ENCODE measurements at regions not wholly inside any gene's neighbourhood (a gene's known extent, or its start where the extent isn't known, plus 50 kb on each side); places are given as distances from the start of the nearest gene placed in this dataset.

GRCh38 chr2:237154884-237155851, 69.5 kb downstream of the COPS8 start:
- H3K4me1 ChIP-seq, result no peaks in the 10 kb centered on the region
- H3K4me3 ChIP-seq, result no peak overlapping the region
- DNase-seq (ENCODE audit: low read depth in 1 of 2, low spot score in 1 of 2) (no peak), FAIRE-seq (no peak), ATAC-seq (peak in 1 of 2 experiments; percentile 19; a peak in 2 of 6 replicates)
- POLR2A ChIA-PET, result no interaction called here
- H3K9me3 ChIP-seq, result no peaks in the 10 kb centered on the region
- TF ChIP-seq JUNB (IDR thresholded peaks at IDR 0.05), result no peak
- TF ChIP-seq POLR2A (IDR thresholded peaks at IDR 0.05; ENCODE audit: low read length), result no peak
- TF ChIP-seq CHD2 (IDR thresholded peaks at IDR 0.05; ENCODE audit: low read length, partially characterized antibody), result no peak
- TF ChIP-seq USF2 (IDR thresholded peaks at IDR 0.05), result no peak
- no peak for TF ChIP-seq HOXA7 (CRISPR knock-in tag; IDR thresholded peaks at IDR 0.05)
- TF ChIP-seq ATOH8 (CRISPR knock-in tag; IDR thresholded peaks at IDR 0.05; ENCODE audit: low read depth), result no peak
- TF ChIP-seq BHLHE40 (IDR thresholded peaks at IDR 0.05; ENCODE audit: low read depth, low read length), result no peak
- no peak for TF ChIP-seq BCL3 (IDR thresholded peaks at IDR 0.05)
- TF ChIP-seq POLR2AphosphoS2 (conservative IDR thresholded peaks at IDR 0.05; ENCODE audit: low read length), result no peak
- TF ChIP-seq KDM1A (IDR thresholded peaks at IDR 0.05; ENCODE audit: low read depth), result no peak
- no peak for TF ChIP-seq EP300 (IDR thresholded peaks at IDR 0.05)
- TF ChIP-seq MAX (IDR thresholded peaks at IDR 0.05), result no peak
- TF ChIP-seq NFE2L2 (conservative IDR thresholded peaks at IDR 0.05; ENCODE audit: low read length), result no peak
- no peak for TF ChIP-seq FOXS1 (CRISPR knock-in tag; IDR thresholded peaks at IDR 0.05)
- no peak for TF ChIP-seq NPAS2 (CRISPR knock-in tag; IDR thresholded peaks at IDR 0.05; ENCODE audit: borderline replicate concordance)
- no peak for TF ChIP-seq HEYL (CRISPR knock-in tag; IDR thresholded peaks at IDR 0.05)
- TF ChIP-seq TFCP2L1 (CRISPR knock-in tag; IDR thresholded peaks at IDR 0.05), result no peak
- no peak for TF ChIP-seq HOXB5 (CRISPR knock-in tag; IDR thresholded peaks at IDR 0.05)
- no peak for TF ChIP-seq HOXB13 (CRISPR knock-in tag; IDR thresholded peaks at IDR 0.05; ENCODE audit: low read depth)
- no peak for TF ChIP-seq SMC3 (IDR thresholded peaks at IDR 0.05)
- 73% methylated on average over 11 of the region's 11 CpGs for WGBS (ENCODE audit: missing lambda C conversion rate)
- CTCF ChIA-PET, result interaction anchor here (0.6 to 3.0 kb wide), 23 partner anchors 11 to 424 kb away, joined by 3 to 23 read pairs (median 5); no protein-coding TSS in a partner anchor
- no peak overlapping the region for H3K4me2 ChIP-seq
- H3K27ac ChIP-seq, result peak overlapping the region; percentile 21; a peak in 3 of 6 replicates

- ATAC-seq, result no peak
- no peaks in the 10 kb centered on the region for H3K4me1 ChIP-seq
- FAIRE-seq, result no peak
- CTCF ChIA-PET, result interaction anchor here (0.7 to 2.4 kb wide), 6 partner anchors 9 to 416 kb away, joined by 3 to 12 read pairs (median 4); no protein-coding TSS in a partner anchor
- no peak for DNase-seq (ENCODE audit: low read depth in 1 of 2, low spot score in 1 of 2)
- H3K9me3 ChIP-seq, result no peaks in the 10 kb centered on the region
- WGBS (ENCODE audit: missing lambda C conversion rate), result 85% methylated on average over 30 of the region's 30 CpGs
- POLR2A ChIA-PET, result no interaction called here
- TF ChIP-seq E2F6 (IDR thresholded peaks at IDR 0.05; ENCODE audit: borderline replicate concordance, low read depth) (no peak), KDM5A (IDR thresholded peaks at IDR 0.05) (no peak), NR3C1 (IDR thresholded peaks at IDR 0.05) (no peak), HOXA7 (CRISPR knock-in tag; IDR thresholded peaks at IDR 0.05) (no peak), FOSL2 (IDR thresholded peaks at IDR 0.05) (no peak), FOSL2 (CRISPR knock-in tag; IDR thresholded peaks at IDR 0.05) (no peak), NFE2L2 (conservative IDR thresholded peaks at IDR 0.05; ENCODE audit: low read length) (no peak)
- H3K27ac ChIP-seq, result peak overlapping the region in 1 of 2 experiments; percentile 49; a peak in 2 of 6 replicates
- no peak overlapping the region for H3K4me2 ChIP-seq
- H3K4me3 ChIP-seq, result no peak overlapping the region
Observed at GRCh38 chr2:237156031-237156856, 70.6 kb downstream of the COPS8 start.

Measured in A549 (cell line).